CMK (cell line): ENCODE measurements at regions not wholly inside any gene's neighbourhood (a gene's known extent, or its start where the extent isn't known, plus 50 kb on each side); places are given as distances from the start of the nearest gene placed in this dataset.
"Not testable (repeated sequence)": the region's sequence is repeated elsewhere in the genome, so short reads cannot be mapped to it uniquely, and the experiment has no call there.

Source experiments
- DNase-seq: peaks from one replicate; pipeline ENCODE4 v3.0.0-alpha.2; 2010; ENCODE audit warnings: low read depth

GRCh38 chr1:173342736-173343135 lies 134.4 kb upstream of the PRDX6 start:
- DNase-seq: no peak

GRCh38 chr1:173344034-173344743 lies 132.9 kb upstream of the PRDX6 start:
- no peak for DNase-seq

GRCh38 chr1:173347282-173347818 lies 129.8 kb upstream of the PRDX6 start:
- no peak for DNase-seq

- not testable (repeated sequence) for DNase-seq
Observed at GRCh38 chr1:173352635-173353034, 124.5 kb upstream of the PRDX6 start.

GRCh38 chr1:173353350-173353749 lies 123.8 kb upstream of the PRDX6 start:
- no peak for DNase-seq

GRCh38 chr1:173354937-173355280 lies 122.2 kb upstream of the PRDX6 start:
- no peak for DNase-seq

- DNase-seq: no peak
Observed at GRCh38 chr1:173355281-173356031, 121.7 kb upstream of the PRDX6 start.

- DNase-seq: no peak
Observed at GRCh38 chr1:173356191-173356762, 120.9 kb upstream of the PRDX6 start.

GRCh38 chr1:173360487-173361063 lies 116.6 kb upstream of the PRDX6 start:
- no peak for DNase-seq

GRCh38 chr1:173362543-173362942 lies 114.6 kb upstream of the PRDX6 start:
- no peak for DNase-seq

- DNase-seq: no peak
Observed at GRCh38 chr1:173364827-173365226, 112.3 kb upstream of the PRDX6 start.

GRCh38 chr1:173365341-173365740 lies 111.8 kb upstream of the PRDX6 start:
- no peak for DNase-seq

GRCh38 chr1:173367136-173367535 lies 110.0 kb upstream of the PRDX6 start:
- no peak for DNase-seq

GRCh38 chr1:173370586-173370985 lies 106.5 kb upstream of the PRDX6 start:
- not testable (repeated sequence) for DNase-seq

- not testable (repeated sequence) for DNase-seq
Observed at GRCh38 chr1:173376065-173376464, 101.1 kb upstream of the PRDX6 start.

GRCh38 chr1:173377266-173377665 lies 99.9 kb upstream of the PRDX6 start:
- no peak for DNase-seq

GRCh38 chr1:173383351-173383750 lies 93.8 kb upstream of the PRDX6 start:
- DNase-seq: no peak

GRCh38 chr1:173388352-173388751 lies 88.8 kb upstream of the PRDX6 start:
- no peak for DNase-seq

- no peak for DNase-seq
Observed at GRCh38 chr1:173392895-173393658, 84.1 kb upstream of the PRDX6 start.

GRCh38 chr1:173393659-173394000 lies 83.5 kb upstream of the PRDX6 start:
- DNase-seq: no peak

GRCh38 chr1:173394813-173395212 lies 82.3 kb upstream of the PRDX6 start:
- DNase-seq: not testable (repeated sequence)

- no peak for DNase-seq
Observed at GRCh38 chr1:173395762-173396161, 81.4 kb upstream of the PRDX6 start.
